ENCODE measurements at regions not wholly inside any gene's neighbourhood (a gene's known extent, or its start where the extent isn't known, plus 50 kb on each side); places are given as distances from the start of the nearest gene placed in this dataset.

DNA sequence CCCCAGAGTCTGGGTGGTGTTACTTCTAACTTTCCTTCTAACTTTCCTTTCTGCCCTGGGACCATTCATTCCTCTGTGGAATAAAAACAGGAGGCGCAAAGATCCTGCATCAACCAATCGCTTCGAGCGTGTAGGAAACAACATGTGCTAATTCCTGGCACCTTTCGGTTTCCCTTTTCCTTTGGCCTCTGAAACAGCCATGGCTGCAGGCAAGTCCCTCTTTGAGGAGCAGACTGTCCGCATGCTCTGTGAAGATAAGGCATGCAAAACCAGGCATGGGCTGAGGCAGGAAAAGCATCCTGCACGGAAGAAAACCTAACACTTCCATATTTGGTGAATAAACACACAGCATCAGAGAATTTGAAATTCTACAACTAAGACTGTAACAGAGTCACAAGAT lies 128.3 kb downstream of the HSD17B3 start:
- H3K4me3 ChIP-seq (ENCODE audit: low read depth, low read length) = no peak overlapping the region
- TF ChIP-seq, protein P1, sequence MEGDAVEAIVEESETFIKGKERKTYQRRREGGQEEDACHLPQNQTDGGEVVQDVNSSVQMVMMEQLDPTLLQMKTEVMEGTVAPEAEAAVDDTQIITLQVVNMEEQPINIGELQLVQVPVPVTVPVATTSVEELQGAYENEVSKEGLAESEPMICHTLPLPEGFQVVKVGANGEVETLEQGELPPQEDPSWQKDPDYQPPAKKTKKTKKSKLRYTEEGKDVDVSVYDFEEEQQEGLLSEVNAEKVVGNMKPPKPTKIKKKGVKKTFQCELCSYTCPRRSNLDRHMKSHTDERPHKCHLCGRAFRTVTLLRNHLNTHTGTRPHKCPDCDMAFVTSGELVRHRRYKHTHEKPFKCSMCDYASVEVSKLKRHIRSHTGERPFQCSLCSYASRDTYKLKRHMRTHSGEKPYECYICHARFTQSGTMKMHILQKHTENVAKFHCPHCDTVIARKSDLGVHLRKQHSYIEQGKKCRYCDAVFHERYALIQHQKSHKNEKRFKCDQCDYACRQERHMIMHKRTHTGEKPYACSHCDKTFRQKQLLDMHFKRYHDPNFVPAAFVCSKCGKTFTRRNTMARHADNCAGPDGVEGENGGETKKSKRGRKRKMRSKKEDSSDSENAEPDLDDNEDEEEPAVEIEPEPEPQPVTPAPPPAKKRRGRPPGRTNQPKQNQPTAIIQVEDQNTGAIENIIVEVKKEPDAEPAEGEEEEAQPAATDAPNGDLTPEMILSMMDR (IDR thresholded peaks at IDR 0.05; ENCODE audit: insufficient read depth, low read depth, low read length, missing control alignments) = no peak
- DNase-seq (ENCODE audit: low read depth) = no peak

DNA sequence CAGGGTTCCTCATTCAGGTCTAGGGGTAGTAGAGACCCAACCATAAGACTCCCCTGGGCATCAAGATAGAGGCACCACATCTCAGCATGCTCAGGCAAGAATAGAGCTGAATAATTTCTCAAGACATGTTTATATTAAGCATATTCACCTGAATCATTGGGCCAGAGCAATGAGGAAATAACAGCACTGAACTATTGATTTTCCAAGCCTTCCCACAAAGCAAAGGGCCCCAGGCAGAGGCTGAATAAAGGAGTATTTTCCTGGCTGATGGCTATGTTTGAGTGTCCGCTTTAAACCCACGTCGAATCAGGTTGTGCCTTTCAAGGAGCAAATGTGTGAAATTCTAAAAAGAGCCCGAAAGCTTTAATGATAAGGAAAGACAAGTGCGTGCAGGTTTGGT lies 129.2 kb downstream of the HSD17B3 start:
- TF ChIP-seq, protein P1 (IDR thresholded peaks at IDR 0.05; ENCODE audit: insufficient read depth, low read depth, low read length, missing control alignments) = no peak
- DNase-seq (ENCODE audit: low read depth) = no peak
- no peak overlapping the region for H3K4me3 ChIP-seq (ENCODE audit: low read depth, low read length)

DNA sequence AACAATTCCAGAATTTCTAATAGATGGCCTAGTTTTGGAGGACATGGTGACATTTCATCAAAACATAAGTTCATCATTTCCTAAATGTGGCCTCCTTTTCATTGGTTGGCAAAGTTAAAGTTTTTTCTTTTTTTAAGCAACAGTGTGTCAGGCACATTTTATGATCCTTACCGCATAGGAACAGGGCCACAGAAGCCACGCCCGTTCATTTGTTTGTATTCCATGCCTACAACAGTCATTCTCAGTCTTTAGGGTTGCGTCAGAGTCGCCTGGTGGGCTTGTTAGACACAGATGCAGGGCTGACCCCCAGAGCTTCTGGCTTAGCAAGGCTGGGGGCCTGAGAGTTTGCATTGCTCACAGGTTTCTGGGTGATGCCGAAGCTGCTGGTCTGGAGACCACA lies 130.2 kb downstream of the HSD17B3 start:
- TF ChIP-seq, protein P1 (IDR thresholded peaks at IDR 0.05; ENCODE audit: insufficient read depth, low read depth, low read length, missing control alignments) = no peak
- DNase-seq (ENCODE audit: low read depth) = no peak
- no peak overlapping the region for H3K4me3 ChIP-seq (ENCODE audit: low read depth, low read length)

DNA sequence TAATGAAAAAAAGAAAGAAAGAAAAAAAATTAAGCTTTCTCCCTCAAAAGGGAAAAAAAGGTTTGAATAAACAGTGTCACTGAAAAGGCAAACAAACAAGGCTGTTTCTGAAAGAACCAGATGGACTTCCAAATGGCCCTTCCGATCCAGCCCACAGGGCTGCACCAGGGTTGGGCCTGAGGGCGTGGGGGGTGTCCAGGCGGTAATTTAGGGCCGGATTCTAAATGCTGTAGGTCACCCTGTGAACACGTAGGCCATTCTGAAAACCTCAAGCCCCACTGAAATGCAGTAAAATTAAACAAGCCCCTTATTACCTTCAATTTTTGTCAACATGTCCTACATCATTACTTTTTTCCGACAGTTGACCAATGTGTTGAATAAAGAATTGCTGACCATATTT lies 132.1 kb downstream of the HSD17B3 start:
- no peak for DNase-seq (ENCODE audit: low read depth)
- TF ChIP-seq, protein P1 (IDR thresholded peaks at IDR 0.05; ENCODE audit: insufficient read depth, low read depth, low read length, missing control alignments) = no peak
- H3K4me3 ChIP-seq (ENCODE audit: low read depth, low read length) = no peak overlapping the region

DNA sequence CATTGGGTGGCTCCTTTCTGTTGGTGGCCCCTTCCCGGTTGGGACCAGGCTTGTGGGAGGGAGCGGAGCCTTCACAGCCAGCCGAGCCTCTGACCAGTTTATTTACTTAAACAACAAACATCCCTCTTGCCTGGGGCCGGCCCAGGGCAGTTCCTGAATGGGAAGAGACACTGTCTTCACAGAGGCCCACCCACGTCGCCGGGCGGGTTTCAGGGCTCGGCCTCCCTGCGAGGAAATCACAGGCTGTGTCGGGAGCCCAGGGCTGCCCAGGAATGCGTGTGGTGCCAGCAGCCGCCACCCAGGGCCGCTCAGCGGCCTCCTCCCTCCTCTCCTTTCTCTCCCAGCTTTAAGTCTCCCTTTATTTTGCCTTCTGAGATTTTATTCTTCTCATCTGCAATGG lies 132.5 kb downstream of the HSD17B3 start:
- no peak overlapping the region for H3K4me3 ChIP-seq (ENCODE audit: low read depth, low read length)
- no peak for DNase-seq (ENCODE audit: low read depth)
- TF ChIP-seq, protein P1 (IDR thresholded peaks at IDR 0.05; ENCODE audit: insufficient read depth, low read depth, low read length, missing control alignments) = no peak

DNA sequence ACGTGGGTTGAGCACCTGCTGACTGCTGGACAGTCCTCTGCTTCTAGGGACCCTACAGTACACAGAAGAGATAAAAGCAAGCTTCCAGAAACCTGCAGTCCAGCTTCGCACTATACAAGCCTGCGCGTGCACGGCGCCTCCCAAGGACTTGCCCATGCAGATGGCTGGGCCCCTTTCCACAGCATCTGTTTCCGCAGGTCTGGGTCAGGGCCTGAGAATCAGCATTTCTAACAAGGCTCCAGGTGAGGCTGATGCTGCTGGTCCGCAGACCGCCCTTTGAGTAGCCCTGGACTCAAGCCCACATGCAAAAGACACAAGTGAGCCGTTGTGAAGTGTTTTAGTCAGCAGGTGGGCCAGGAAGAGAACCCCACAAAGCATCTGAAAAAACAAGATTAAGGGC lies 133.1 kb downstream of the HSD17B3 start:
- TF ChIP-seq, protein P1 (IDR thresholded peaks at IDR 0.05; ENCODE audit: insufficient read depth, low read depth, low read length, missing control alignments) = no peak
- no peak overlapping the region for H3K4me3 ChIP-seq (ENCODE audit: low read depth, low read length)

DNA sequence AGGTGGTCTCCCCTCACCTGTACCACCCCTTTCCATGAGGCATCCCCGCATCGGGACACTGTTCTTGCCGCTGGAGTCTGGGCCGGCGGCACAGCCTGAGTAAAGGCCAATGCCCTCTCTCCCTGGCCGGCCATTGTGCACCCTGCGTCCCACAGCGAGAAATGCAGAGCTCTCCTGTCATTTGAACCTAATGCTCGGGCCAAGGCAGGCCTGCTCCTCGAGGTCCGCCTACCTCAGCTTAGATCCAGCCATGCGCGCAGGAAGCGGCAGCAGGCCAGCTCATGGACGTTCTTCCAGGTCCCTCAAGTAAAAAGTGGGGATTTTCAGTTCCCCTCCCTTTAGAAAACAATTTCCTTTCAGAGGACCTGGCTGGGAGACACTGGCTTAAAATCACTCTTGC lies 135.0 kb downstream of the HSD17B3 start:
- no peak for DNase-seq (ENCODE audit: low read depth)
- H3K4me3 ChIP-seq (ENCODE audit: low read depth, low read length) = no peak overlapping the region
- TF ChIP-seq, protein P1 (IDR thresholded peaks at IDR 0.05; ENCODE audit: insufficient read depth, low read depth, low read length, missing control alignments) = no peak

More for the DNA sequence above, 133.1 kb downstream of the HSD17B3 start:
- DNase-seq (ENCODE audit: low read depth) = no peak
